ENCODE measurements at regions not wholly inside any gene's neighbourhood (a gene's known extent, or its start where the extent isn't known, plus 50 kb on each side); places are given as distances from the start of the nearest gene placed in this dataset.

DNA sequence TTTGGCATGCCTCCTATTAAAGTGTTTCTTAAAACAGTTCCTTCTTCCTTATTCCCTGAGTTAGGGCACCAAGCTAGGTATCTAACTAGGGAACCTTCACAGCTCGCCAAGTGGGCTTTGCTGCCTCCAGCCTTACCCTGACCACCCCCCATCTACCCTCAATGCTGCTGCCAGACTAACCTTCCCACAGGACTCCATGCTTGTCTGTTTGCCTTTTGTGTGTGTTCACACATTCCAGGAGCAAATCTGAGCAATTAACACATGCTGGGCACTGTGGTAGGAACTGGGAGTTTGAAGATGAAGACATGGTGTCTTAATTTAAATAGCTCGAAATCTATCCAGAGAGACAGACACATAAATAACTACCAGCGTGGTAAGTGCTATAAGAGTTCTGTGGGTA is 185.2 kb downstream of the MZT1 start:
- H3K36me3 Mint-ChIP-seq, result no peaks in the 10 kb centered on the region
- Histone ChIP-seq H3K27me3 (ENCODE audit: control insufficient read depth in 2 of 2, insufficient read depth in 2 of 2, low read length in 2 of 2) (no peaks in the 10 kb centered on the region), H3K9me3 (replicated peaks in 1 of 2; ENCODE audit: control insufficient read depth in 1 of 2, insufficient read depth in 1 of 2, low read length in 2 of 2) (peaks cover 3 to 8% of the 10 kb centered on the region in 2 donors), H3K79me2 (ENCODE audit: insufficient read depth, low read length) (no peaks in the 10 kb centered on the region), H2AFZ (ENCODE audit: insufficient read depth, low read depth, low read length, poor library complexity, severe bottlenecking) (no peak overlapping the region), H3K4me3 (replicated peaks in 1 of 3; ENCODE audit: low read depth in 2 of 3, low read length in 3 of 3) (no peak overlapping the region), H3K4me1 (ENCODE audit: control insufficient read depth in 1 of 2, insufficient read depth in 2 of 2, low read length in 2 of 2) (no peaks in the 10 kb centered on the region), H3K36me3 (replicated peaks in 1 of 2; ENCODE audit: control insufficient read depth in 1 of 2, insufficient read depth in 2 of 2, low read length in 2 of 2) (no peaks in the 10 kb centered on the region), H4K20me1 (ENCODE audit: insufficient read depth, low read length) (no peaks in the 10 kb centered on the region), H3K9ac (ENCODE audit: insufficient read depth, low read length, poor library complexity, severe bottlenecking) (no peak overlapping the region), H3K27ac (ENCODE audit: low read depth in 1 of 2, low read length in 2 of 2) (no peak overlapping the region), H3K4me2 (replicated peaks; ENCODE audit: extremely low read depth, low read length, poor library complexity, severe bottlenecking) (no peak overlapping the region)
- peaks cover 7 to 22% (median 9%) of the 10 kb centered on the region in 7 donors for H3K9me3 Mint-ChIP-seq
- no peak overlapping the region for H3K4me3 Mint-ChIP-seq
- DNase-seq, result no peak
- intact Hi-C loops (cut with micrococcal nuclease), result no loop called here
- TF ChIP-seq, protein P1, sequence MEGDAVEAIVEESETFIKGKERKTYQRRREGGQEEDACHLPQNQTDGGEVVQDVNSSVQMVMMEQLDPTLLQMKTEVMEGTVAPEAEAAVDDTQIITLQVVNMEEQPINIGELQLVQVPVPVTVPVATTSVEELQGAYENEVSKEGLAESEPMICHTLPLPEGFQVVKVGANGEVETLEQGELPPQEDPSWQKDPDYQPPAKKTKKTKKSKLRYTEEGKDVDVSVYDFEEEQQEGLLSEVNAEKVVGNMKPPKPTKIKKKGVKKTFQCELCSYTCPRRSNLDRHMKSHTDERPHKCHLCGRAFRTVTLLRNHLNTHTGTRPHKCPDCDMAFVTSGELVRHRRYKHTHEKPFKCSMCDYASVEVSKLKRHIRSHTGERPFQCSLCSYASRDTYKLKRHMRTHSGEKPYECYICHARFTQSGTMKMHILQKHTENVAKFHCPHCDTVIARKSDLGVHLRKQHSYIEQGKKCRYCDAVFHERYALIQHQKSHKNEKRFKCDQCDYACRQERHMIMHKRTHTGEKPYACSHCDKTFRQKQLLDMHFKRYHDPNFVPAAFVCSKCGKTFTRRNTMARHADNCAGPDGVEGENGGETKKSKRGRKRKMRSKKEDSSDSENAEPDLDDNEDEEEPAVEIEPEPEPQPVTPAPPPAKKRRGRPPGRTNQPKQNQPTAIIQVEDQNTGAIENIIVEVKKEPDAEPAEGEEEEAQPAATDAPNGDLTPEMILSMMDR (IDR thresholded peaks at IDR 0.05), result no peak
- no peaks in the 10 kb centered on the region for H3K27me3 Mint-ChIP-seq (ENCODE audit: low read depth in 3 of 3)
- 71% methylated on average over 1 of the region's 3 CpGs for WGBS (ENCODE audit: insufficient coverage)
- no peaks in the 10 kb centered on the region for H3K4me1 Mint-ChIP-seq
- H3K27ac Mint-ChIP-seq, result no peak overlapping the region

- H3K4me2 ChIP-seq (replicated peaks; ENCODE audit: extremely low read depth, low read length, poor library complexity, severe bottlenecking), result no peak overlapping the region
- peaks cover 4 to 8% of the 10 kb centered on the region in 2 donors for H3K9me3 ChIP-seq (replicated peaks in 1 of 2; ENCODE audit: control insufficient read depth in 1 of 2, insufficient read depth in 1 of 2, low read length in 2 of 2)
- TF ChIP-seq, protein P1 (IDR thresholded peaks at IDR 0.05), result no peak
- intact Hi-C loops (cut with micrococcal nuclease), result no loop called here
- no peaks in the 10 kb centered on the region for H3K79me2 ChIP-seq (ENCODE audit: insufficient read depth, low read length)
- H3K4me1 ChIP-seq (ENCODE audit: control insufficient read depth in 1 of 2, insufficient read depth in 2 of 2, low read length in 2 of 2), result no peaks in the 10 kb centered on the region
- Mint-ChIP-seq H3K4me1 (no peaks in the 10 kb centered on the region), H3K27ac (no peak overlapping the region), H3K4me3 (no peak overlapping the region), H3K27me3 (ENCODE audit: low read depth in 3 of 3) (no peaks in the 10 kb centered on the region), H3K9me3 (peaks cover 7 to 19% (median 9%) of the 10 kb centered on the region in 7 donors), H3K36me3 (no peaks in the 10 kb centered on the region)
- no peaks in the 10 kb centered on the region for H3K27me3 ChIP-seq (ENCODE audit: control insufficient read depth in 2 of 2, insufficient read depth in 2 of 2, low read length in 2 of 2)
- no peak overlapping the region for H3K27ac ChIP-seq (ENCODE audit: low read depth in 1 of 2, low read length in 2 of 2)
- DNase-seq, result no peak
- no peaks in the 10 kb centered on the region for H4K20me1 ChIP-seq (ENCODE audit: insufficient read depth, low read length)
- H3K9ac ChIP-seq (ENCODE audit: insufficient read depth, low read length, poor library complexity, severe bottlenecking), result no peak overlapping the region
- WGBS (ENCODE audit: insufficient coverage), result 100% methylated on average over 6 of the region's 6 CpGs
- no peak overlapping the region for H2AFZ ChIP-seq (ENCODE audit: insufficient read depth, low read depth, low read length, poor library complexity, severe bottlenecking)
- H3K36me3 ChIP-seq (replicated peaks in 1 of 2; ENCODE audit: control insufficient read depth in 1 of 2, insufficient read depth in 2 of 2, low read length in 2 of 2), result no peaks in the 10 kb centered on the region
- H3K4me3 ChIP-seq (replicated peaks in 1 of 3; ENCODE audit: low read depth in 2 of 3, low read length in 3 of 3), result no peak overlapping the region
These were observed 185.8 kb downstream of the MZT1 start for GRCh38 chr13:72541674-72542073.

Data from CD14-positive monocyte (primary cell).